Breast epithelium (tissue), 4 donors: ENCODE measurements at regions not wholly inside any gene's neighbourhood (a gene's known extent, or its start where the extent isn't known, plus 50 kb on each side); places are given as distances from the start of the nearest gene placed in this dataset.
A peak's percentile ranks its signal among the peaks of the same experiment; 100 is the strongest.

Experiments
- DNase-seq, 2 donors: peaks; one replicate each; pipeline ENCODE4 v3.0.0-alpha.2; 2019; ENCODE audit warnings: low spot score in 2 of 2
- H3K27ac ChIP-seq, 2 donors: fragments of 200-600 bp; sonication (generic) in 1 of 2; one replicate each; pipeline ENCODE4 v1.5.1; 2016 to 2019; ENCODE audit warnings: mild to moderate bottlenecking in 1 of 2
- H3K27me3 ChIP-seq, 2 donors: fragments of 200-600 bp; sonication (generic) in 1 of 2; one replicate each; pipeline versions ENCODE4 v1.5.1 to v1.6.0; 2017 to 2019; ENCODE audit warnings: control low read depth in 1 of 2, mild to moderate bottlenecking in 1 of 2
- H3K36me3 ChIP-seq: fragments of 200-600 bp; one replicate; pipeline ENCODE4 v1.5.1; 2019
- H3K4me1 ChIP-seq, 2 donors: fragments of 200-600 bp; sonication (generic); one replicate each; pipeline ENCODE4 v1.5.1; 2016 to 2019; ENCODE audit warnings: control low read depth in 1 of 2
- H3K4me3 ChIP-seq, 3 donors: fragments of 200-600 bp; sonication (generic); 1 replicate in 2 of 3; 2 replicates in 1 of 3; pipeline ENCODE4 v1.5.1; 2016 to 2019; ENCODE audit warnings: mild to moderate bottlenecking in 3 of 3, moderate library complexity in 2 of 3
- H3K9me3 ChIP-seq, 2 donors: fragments of 200-600 bp; sonication (generic) in 1 of 2; one replicate each; pipeline ENCODE4 v1.5.1; 2016 to 2019; ENCODE audit warnings: control low read depth in 1 of 2
- POLR2A ChIP-seq: fragments of 450-650 bp; IDR thresholded peaks from one replicate; pipeline ENCODE4 v1.6.1; 2016; ENCODE audit warnings: antibody characterized with exemption, mild to moderate bottlenecking, moderate library complexity
- POLR2AphosphoS5 ChIP-seq, 3 donors: sonication (generic); formaldehyde crosslinking; IDR thresholded peaks; one replicate each; pipeline ENCODE4 v1.6.1; 2017; ENCODE audit warnings: antibody characterized with exemption in 3 of 3
- intact Hi-C: fragments of 100-400 bp; cut with DNase I; formaldehyde crosslinking; loops from one replicate; pipeline ENCODE4 v1.15.1; 2023; ENCODE audit warnings: low total_unique reads
- TF ChIP-seq, protein P1 (sequence below), 3 donors: fragments of 450-650 bp; IDR thresholded peaks; one replicate each; pipeline ENCODE4 v1.5.1; 2016 to 2017; ENCODE audit warnings: antibody characterized with exemption in 3 of 3, mild to moderate bottlenecking in 3 of 3, moderate library complexity in 3 of 3

DNA sequence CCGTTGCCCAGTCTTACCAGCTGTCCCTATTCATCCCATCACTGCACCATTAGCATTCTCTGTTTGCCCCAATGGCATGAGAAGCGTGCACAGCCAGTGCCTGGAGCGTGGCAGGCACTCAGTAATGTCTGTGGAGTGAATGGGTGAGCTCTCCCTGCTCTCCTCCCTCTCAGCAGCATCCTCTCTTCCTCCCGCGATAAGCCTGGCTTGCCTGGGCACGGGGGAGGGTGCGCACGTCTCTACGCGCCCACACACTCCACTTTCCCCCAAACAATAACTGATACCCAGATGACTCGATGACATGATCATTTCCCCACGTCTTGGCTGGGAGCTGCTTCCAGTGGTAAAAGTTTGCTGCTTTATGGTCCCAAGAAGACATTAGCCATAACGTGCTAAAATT is 81.8 kb upstream of the LINGO1 start:
- TF ChIP-seq, protein P1, sequence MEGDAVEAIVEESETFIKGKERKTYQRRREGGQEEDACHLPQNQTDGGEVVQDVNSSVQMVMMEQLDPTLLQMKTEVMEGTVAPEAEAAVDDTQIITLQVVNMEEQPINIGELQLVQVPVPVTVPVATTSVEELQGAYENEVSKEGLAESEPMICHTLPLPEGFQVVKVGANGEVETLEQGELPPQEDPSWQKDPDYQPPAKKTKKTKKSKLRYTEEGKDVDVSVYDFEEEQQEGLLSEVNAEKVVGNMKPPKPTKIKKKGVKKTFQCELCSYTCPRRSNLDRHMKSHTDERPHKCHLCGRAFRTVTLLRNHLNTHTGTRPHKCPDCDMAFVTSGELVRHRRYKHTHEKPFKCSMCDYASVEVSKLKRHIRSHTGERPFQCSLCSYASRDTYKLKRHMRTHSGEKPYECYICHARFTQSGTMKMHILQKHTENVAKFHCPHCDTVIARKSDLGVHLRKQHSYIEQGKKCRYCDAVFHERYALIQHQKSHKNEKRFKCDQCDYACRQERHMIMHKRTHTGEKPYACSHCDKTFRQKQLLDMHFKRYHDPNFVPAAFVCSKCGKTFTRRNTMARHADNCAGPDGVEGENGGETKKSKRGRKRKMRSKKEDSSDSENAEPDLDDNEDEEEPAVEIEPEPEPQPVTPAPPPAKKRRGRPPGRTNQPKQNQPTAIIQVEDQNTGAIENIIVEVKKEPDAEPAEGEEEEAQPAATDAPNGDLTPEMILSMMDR (IDR thresholded peaks at IDR 0.05) = no peak
- TF ChIP-seq POLR2AphosphoS5 (IDR thresholded peaks at IDR 0.05) (no peak), POLR2A (no peak)
- Histone ChIP-seq H3K4me1 (no peaks in the 10 kb centered on the region), H3K4me3 (no peak overlapping the region), H3K9me3 (no peaks in the 10 kb centered on the region), H3K36me3 (no peaks in the 10 kb centered on the region), H3K27me3 (peaks cover 0 to 15% of the 10 kb centered on the region in 2 donors), H3K27ac (no peak overlapping the region)
- DNase-seq = no peak
- intact Hi-C loops = no loop called here

DNA sequence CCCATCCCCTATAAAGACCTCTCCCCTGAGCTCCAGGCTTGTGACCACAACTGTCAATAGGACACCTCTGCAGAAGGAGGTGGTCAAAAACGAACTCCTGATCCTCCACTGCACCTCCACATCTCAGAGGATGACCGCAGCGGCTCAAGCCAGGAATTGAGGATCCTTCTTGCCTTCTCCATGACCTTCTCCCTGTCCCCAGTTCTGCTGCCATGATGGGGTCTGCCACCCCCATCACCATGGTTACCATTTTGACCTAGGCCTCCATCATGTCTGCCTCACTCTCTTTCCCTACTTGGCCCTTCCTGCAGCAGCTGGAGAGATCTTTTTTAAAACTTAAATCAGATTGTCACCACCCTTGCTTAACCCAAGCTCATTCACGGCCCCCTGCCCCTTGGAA is 81.3 kb upstream of the LINGO1 start:
- DNase-seq = no peak
- H3K27ac ChIP-seq = no peak overlapping the region
- TF ChIP-seq, protein P1 (IDR thresholded peaks at IDR 0.05) = no peak
- no peak for TF ChIP-seq POLR2A
- no peak for TF ChIP-seq POLR2AphosphoS5 (IDR thresholded peaks at IDR 0.05)
- intact Hi-C loops = no loop called here
- H3K36me3 ChIP-seq = no peaks in the 10 kb centered on the region
- H3K27me3 ChIP-seq = peaks cover 0 to 15% of the 10 kb centered on the region in 2 donors
- no peaks in the 10 kb centered on the region for H3K4me1 ChIP-seq
- H3K9me3 ChIP-seq = no peaks in the 10 kb centered on the region
- no peak overlapping the region for H3K4me3 ChIP-seq

DNA sequence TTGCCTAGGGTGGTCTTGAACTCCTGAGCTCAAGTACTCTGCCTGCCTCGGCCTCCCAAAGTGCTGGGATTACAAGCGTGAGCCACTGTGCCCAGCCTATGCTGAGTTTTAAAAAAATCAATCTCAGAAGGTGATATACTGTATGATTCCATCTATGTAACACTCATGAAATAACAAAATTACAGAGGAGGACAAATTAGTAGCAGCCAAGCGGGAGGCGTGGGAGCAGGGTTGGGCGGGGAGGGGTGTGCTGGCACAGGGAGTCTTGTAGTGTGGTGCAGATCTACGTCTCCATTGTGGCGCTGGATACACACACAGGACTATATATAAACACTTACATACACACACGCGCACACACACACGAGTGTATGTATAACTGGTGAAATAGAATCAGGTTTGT is 80.6 kb upstream of the LINGO1 start:
- no peaks in the 10 kb centered on the region for H3K9me3 ChIP-seq
- TF ChIP-seq POLR2A (no peak), POLR2AphosphoS5 (IDR thresholded peaks at IDR 0.05) (no peak)
- TF ChIP-seq, protein P1 (IDR thresholded peaks at IDR 0.05) = no peak
- no peak overlapping the region for H3K4me3 ChIP-seq
- DNase-seq = no peak
- no peaks in the 10 kb centered on the region for H3K4me1 ChIP-seq
- H3K27ac ChIP-seq = no peak overlapping the region
- no peaks in the 10 kb centered on the region for H3K36me3 ChIP-seq
- intact Hi-C loops = no loop called here
- H3K27me3 ChIP-seq = peaks cover 0 to 15% of the 10 kb centered on the region in 2 donors

DNA sequence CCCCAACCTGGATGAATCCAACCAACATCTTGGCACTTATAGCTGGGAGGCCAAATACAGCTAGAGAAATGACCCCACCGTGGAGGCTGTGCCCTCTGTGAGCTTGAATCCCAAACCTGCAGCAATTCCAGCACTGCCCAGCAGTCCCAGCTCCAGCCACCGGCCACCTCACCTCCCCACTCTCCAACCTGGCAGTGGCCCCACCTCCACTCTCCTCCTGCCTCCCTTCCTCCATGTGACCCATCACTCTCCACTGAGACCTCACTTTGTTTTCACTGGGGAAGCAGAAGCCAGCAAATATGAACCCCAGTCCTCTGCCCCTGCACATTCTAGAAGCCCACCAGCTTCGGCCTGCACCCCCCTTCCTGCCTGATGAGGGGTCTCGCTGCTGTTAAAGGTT is 79.7 kb upstream of the LINGO1 start:
- no peak for DNase-seq
- Histone ChIP-seq H3K27ac (no peak overlapping the region), H3K9me3 (no peaks in the 10 kb centered on the region), H3K27me3 (peaks cover 0 to 15% of the 10 kb centered on the region in 2 donors), H3K4me1 (no peaks in the 10 kb centered on the region), H3K4me3 (no peak overlapping the region), H3K36me3 (no peaks in the 10 kb centered on the region)
- intact Hi-C loops = no loop called here
- TF ChIP-seq, protein P1 (IDR thresholded peaks at IDR 0.05) = no peak
- no peak for TF ChIP-seq POLR2AphosphoS5 (IDR thresholded peaks at IDR 0.05)
- TF ChIP-seq POLR2A = no peak

DNA sequence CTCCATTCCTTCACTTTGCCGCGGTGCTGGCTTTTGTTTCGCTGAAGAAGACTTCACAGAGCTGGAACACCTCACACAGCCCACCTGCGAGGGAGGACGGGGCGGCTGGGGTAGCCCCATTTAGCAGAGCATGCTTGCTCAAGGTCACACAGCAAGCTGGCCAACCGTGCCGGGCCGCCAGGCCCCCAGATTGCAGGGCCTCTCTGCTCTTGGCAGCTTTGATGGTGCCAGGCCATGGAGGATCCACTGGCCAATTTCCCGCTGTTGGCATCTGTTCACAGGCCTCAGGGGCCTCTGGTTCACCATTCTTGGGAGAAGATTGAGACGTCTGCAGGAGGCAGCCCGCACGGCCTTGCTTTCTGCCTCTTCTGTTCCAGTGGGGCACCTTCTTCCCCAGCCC is 77.9 kb upstream of the LINGO1 start:
- H3K9me3 ChIP-seq = no peaks in the 10 kb centered on the region
- peak in 1 of 2 donors; percentile 18 for DNase-seq
- TF ChIP-seq POLR2AphosphoS5 (IDR thresholded peaks at IDR 0.05) = no peak
- TF ChIP-seq, protein P1 (IDR thresholded peaks at IDR 0.05) = no peak
- no peak for TF ChIP-seq POLR2A
- H3K36me3 ChIP-seq = no peaks in the 10 kb centered on the region
- no peak overlapping the region for H3K27ac ChIP-seq
- H3K4me1 ChIP-seq = no peaks in the 10 kb centered on the region
- intact Hi-C loops = no loop called here
- H3K27me3 ChIP-seq = peaks cover 0 to 22% of the 10 kb centered on the region in 2 donors
- H3K4me3 ChIP-seq = no peak overlapping the region
